WTC11 (cell line): ENCODE measurements at regions not wholly inside any gene's neighbourhood (a gene's known extent, or its start where the extent isn't known, plus 50 kb on each side); places are given as distances from the start of the nearest gene placed in this dataset.

Experiments used
- CTCF ChIP-seq: fragments of 200-600 bp; IDR thresholded peaks from 2 replicates; pipeline ENCODE4 v1.8.0; 2022; ENCODE audit warnings: antibody characterized with exemption
- E2F5 ChIP-seq: sonication (generic); formaldehyde crosslinking; IDR thresholded peaks from 2 replicates; pipeline ENCODE4 v1.8.1; 2022; ENCODE audit warnings: mild to moderate bottlenecking, moderate library complexity, missing genetic modification reagents
- ESRRA ChIP-seq: sonication (generic); formaldehyde crosslinking; IDR thresholded peaks from 2 replicates; pipeline ENCODE4 v1.8.1; 2022; ENCODE audit warnings: mild to moderate bottlenecking, missing genetic modification reagents, borderline replicate concordance
- IRF1 ChIP-seq: sonication (generic); formaldehyde crosslinking; IDR thresholded peaks from 2 replicates; pipeline ENCODE4 v1.8.0; 2023; ENCODE audit warnings: missing genetic modification reagents
- IRF2 ChIP-seq: sonication (generic); formaldehyde crosslinking; IDR thresholded peaks from 2 replicates; pipeline ENCODE4 v1.8.0; 2022; ENCODE audit warnings: low read depth, missing genetic modification reagents, borderline replicate concordance
- TCF7 ChIP-seq: sonication (generic); formaldehyde crosslinking; IDR thresholded peaks from 2 replicates; pipeline ENCODE4 v1.8.0; 2022; ENCODE audit warnings: mild to moderate bottlenecking, low read depth, missing genetic modification reagents, moderate library complexity
- USF2 ChIP-seq: sonication (generic); formaldehyde crosslinking; IDR thresholded peaks from 2 replicates; pipeline ENCODE4 v1.8.1; 2023; ENCODE audit warnings: mild to moderate bottlenecking, missing genetic modification reagents, moderate library complexity
- ZNF423 ChIP-seq: fragments of 250-450 bp; sonication (Bioruptor Pico); IDR thresholded peaks from 2 replicates; pipeline ENCODE4 v2.1.2; 2022; ENCODE audit warnings: mild to moderate bottlenecking, moderate library complexity

GRCh38 chr11:96760815-96761214, 371.0 kb downstream of the JRKL start:
- TF ChIP-seq ZNF423 (no peak), USF2 (no peak), IRF1 (CRISPR knock-in tag) (no peak), ESRRA (no peak), TCF7 (no peak), E2F5 (CRISPR knock-in tag) (no peak), CTCF (no peak), IRF2 (CRISPR knock-in tag) (no peak)
